SK-N-SH treated with all-trans-retinoic acid at 6 μM for 48 hours (cell line): ENCODE measurements at regions not wholly inside any gene's neighbourhood (a gene's known extent, or its start where the extent isn't known, plus 50 kb on each side); places are given as distances from the start of the nearest gene placed in this dataset.

Source experiments
- ATAC-seq: fragments of 200-7000 bp; cut with Tn5 transposase; 3 replicates; pipeline ENCODE4 v1.9.1; 2020; ENCODE audit warnings: mild to moderate bottlenecking, moderate library complexity
- ARNTL ChIP-seq: fragments of 450-650 bp; formaldehyde crosslinking; IDR thresholded peaks from 2 replicates; pipeline ENCODE4 v1.5.0; 2020; ENCODE audit warnings: low read depth, mild to moderate bottlenecking, moderate library complexity, borderline replicate concordance
- CSDC2 ChIP-seq: fragments of 250-450 bp; sonication (Bioruptor Pico); IDR thresholded peaks from 2 replicates; pipeline ENCODE4 v1.5.0; 2020; ENCODE audit warnings: mild to moderate bottlenecking, moderate library complexity
- CSRNP3 ChIP-seq: fragments of 250-450 bp; sonication (Bioruptor Pico); IDR thresholded peaks from 2 replicates; pipeline ENCODE4 v1.5.1; 2021; ENCODE audit warnings: mild to moderate bottlenecking, moderate library complexity
- ESRRG ChIP-seq: fragments of 250-450 bp; sonication (Bioruptor Pico); IDR thresholded peaks from 2 replicates; pipeline ENCODE4 v1.6.1; 2021; ENCODE audit warnings: mild to moderate bottlenecking
- GLIS3 ChIP-seq: fragments of 250-450 bp; sonication (Bioruptor Pico); IDR thresholded peaks from 2 replicates; pipeline ENCODE4 v1.5.0; 2020; ENCODE audit warnings: mild to moderate bottlenecking, moderate library complexity
- ISL1 ChIP-seq: fragments of 250-450 bp; sonication (Bioruptor Pico); IDR thresholded peaks from 2 replicates; pipeline ENCODE4 v2.1.2; 2022; ENCODE audit warnings: mild to moderate bottlenecking, moderate library complexity
- OSR1 ChIP-seq: fragments of 250-450 bp; sonication (Bioruptor Pico); IDR thresholded peaks from 2 replicates; pipeline ENCODE4 v1.8.0; 2022; ENCODE audit warnings: moderate library complexity, mild to moderate bottlenecking, inconsistent platforms
- PATZ1 ChIP-seq: fragments of 250-450 bp; sonication (Bioruptor Pico); IDR thresholded peaks from 2 replicates; pipeline ENCODE4 v1.8.0; 2020; ENCODE audit warnings: mild to moderate bottlenecking, moderate library complexity, borderline replicate concordance
- PPARA ChIP-seq: fragments of 250-450 bp; sonication (Bioruptor Pico); IDR thresholded peaks from 2 replicates; pipeline ENCODE4 v1.5.0; 2020; ENCODE audit warnings: mild to moderate bottlenecking, borderline replicate concordance
- RARB ChIP-seq: fragments of 250-450 bp; sonication (Bioruptor Pico); IDR thresholded peaks from 2 replicates; pipeline ENCODE4 v1.8.0; 2021; ENCODE audit warnings: mild to moderate bottlenecking, moderate library complexity
- SNAI2 ChIP-seq: fragments of 250-450 bp; sonication (Bioruptor Pico); IDR thresholded peaks from 2 replicates; pipeline ENCODE4 v1.5.0; 2020; ENCODE audit warnings: mild to moderate bottlenecking, moderate library complexity
- TCF4 ChIP-seq: fragments of 250-450 bp; sonication (Bioruptor Pico); IDR thresholded peaks from 2 replicates; pipeline ENCODE4 v1.8.0; 2021; ENCODE audit warnings: mild to moderate bottlenecking, moderate library complexity, borderline replicate concordance
- TOX ChIP-seq: fragments of 250-450 bp; sonication (Bioruptor Pico); IDR thresholded peaks from 2 replicates; pipeline ENCODE4 v1.8.0; 2021; ENCODE audit warnings: mild to moderate bottlenecking, moderate library complexity, borderline replicate concordance
- ZC3H10 ChIP-seq: fragments of 250-450 bp; sonication (Bioruptor Pico); IDR thresholded peaks from 2 replicates; pipeline ENCODE4 v1.5.1; 2021; ENCODE audit warnings: mild to moderate bottlenecking, moderate library complexity
- ZFP3 ChIP-seq: fragments of 250-450 bp; sonication (Bioruptor Pico); IDR thresholded peaks from 2 replicates; pipeline ENCODE4 v1.5.0; 2020; ENCODE audit warnings: mild to moderate bottlenecking, moderate library complexity
- ZNF565 ChIP-seq: fragments of 450-650 bp; formaldehyde crosslinking; conservative IDR thresholded peaks from 2 replicates; pipeline ENCODE4 v1.5.0; 2020; ENCODE audit warnings: low read depth, mild to moderate bottlenecking, moderate library complexity
- ZNF70 ChIP-seq: fragments of 450-650 bp; formaldehyde crosslinking; IDR thresholded peaks from 2 replicates; pipeline ENCODE4 v1.5.0; 2020; ENCODE audit warnings: mild to moderate bottlenecking, moderate library complexity
- ZNF8 ChIP-seq: fragments of 450-650 bp; formaldehyde crosslinking; IDR thresholded peaks from 2 replicates; pipeline ENCODE4 v1.5.0; 2020; ENCODE audit warnings: mild to moderate bottlenecking, moderate library complexity
- TF ChIP-seq, protein P1 (sequence below): fragments of 250-450 bp; sonication (Bioruptor Pico); IDR thresholded peaks from 2 replicates; pipeline ENCODE4 v1.8.0; 2021; ENCODE audit warnings: low read depth, mild to moderate bottlenecking, moderate library complexity, borderline replicate concordance
- TF ChIP-seq, protein P2 (sequence below): fragments of 250-450 bp; sonication (Bioruptor Pico); IDR thresholded peaks from 2 replicates; pipeline ENCODE4 v1.5.0; 2020; ENCODE audit warnings: mild to moderate bottlenecking, moderate library complexity

DNA sequence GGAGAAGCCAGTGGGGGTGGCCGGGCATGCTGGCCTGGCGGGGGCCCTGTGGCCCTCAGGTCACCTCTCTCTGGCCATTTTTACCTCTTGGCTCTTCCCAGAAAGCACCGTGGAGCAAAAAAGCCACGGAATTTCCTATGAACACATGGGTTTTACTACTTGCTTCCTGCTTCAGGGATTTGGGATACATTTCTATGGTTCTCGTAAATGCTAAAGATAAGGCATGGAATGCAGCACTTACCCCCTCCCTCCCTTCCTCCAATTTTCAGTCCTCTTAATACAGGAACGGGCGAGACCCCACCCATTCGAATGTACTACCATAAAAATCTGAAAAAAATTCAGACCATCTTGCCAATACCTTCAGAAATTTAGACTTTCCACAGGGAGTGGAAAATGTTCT, 279.7 kb downstream of the ARHGAP12 start:
- ATAC-seq: no peak
- TF ChIP-seq ZC3H10 (CRISPR knock-in tag): no peak
- TF ChIP-seq SNAI2 (CRISPR knock-in tag): no peak
- no peak for TF ChIP-seq ZFP3 (CRISPR knock-in tag)
- TF ChIP-seq ISL1: no peak
- no peak for TF ChIP-seq CSDC2 (CRISPR knock-in tag)
- TF ChIP-seq ZNF70 (CRISPR knock-in tag): no peak
- no peak for TF ChIP-seq RARB (CRISPR knock-in tag)
- no peak for TF ChIP-seq TOX (CRISPR knock-in tag)
- no peak for TF ChIP-seq ZNF565 (CRISPR knock-in tag)
- TF ChIP-seq, protein P1, sequence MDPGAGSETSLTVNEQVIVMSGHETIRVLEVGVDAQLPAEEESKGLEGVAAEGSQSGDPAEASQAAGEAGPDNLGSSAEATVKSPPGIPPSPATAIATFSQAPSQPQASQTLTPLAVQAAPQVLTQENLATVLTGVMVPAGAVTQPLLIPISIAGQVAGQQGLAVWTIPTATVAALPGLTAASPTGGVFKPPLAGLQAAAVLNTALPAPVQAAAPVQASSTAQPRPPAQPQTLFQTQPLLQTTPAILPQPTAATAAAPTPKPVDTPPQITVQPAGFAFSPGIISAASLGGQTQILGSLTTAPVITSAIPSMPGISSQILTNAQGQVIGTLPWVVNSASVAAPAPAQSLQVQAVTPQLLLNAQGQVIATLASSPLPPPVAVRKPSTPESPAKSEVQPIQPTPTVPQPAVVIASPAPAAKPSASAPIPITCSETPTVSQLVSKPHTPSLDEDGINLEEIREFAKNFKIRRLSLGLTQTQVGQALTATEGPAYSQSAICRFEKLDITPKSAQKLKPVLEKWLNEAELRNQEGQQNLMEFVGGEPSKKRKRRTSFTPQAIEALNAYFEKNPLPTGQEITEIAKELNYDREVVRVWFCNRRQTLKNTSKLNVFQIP: no peak
- TF ChIP-seq TCF4: no peak
- TF ChIP-seq PPARA (CRISPR knock-in tag): no peak
- TF ChIP-seq ARNTL: no peak
- no peak for TF ChIP-seq OSR1 (CRISPR knock-in tag)
- no peak for TF ChIP-seq CSRNP3 (CRISPR knock-in tag)

DNA sequence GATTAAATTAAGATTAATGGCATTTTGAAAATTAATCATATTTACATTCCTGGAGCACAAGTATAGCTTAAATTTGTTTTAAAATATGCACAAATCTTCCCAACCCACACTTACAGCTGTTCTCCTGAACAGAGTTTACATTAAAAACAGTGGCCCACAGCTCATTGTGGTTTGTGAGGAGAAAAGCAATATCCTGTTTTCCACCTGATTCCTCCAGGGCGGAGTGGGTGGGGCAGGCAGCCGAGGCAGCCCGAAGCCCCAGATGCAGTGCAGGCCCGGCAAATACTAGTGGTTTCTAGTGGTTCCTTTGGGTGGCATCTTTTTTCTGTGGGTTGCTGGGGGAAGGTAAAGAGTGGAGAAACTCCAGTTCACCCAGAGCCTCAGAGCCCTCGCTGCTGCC, 280.8 kb downstream of the ARHGAP12 start:
- no peak for ATAC-seq
- TF ChIP-seq PATZ1 (CRISPR knock-in tag): no peak
- TF ChIP-seq CSRNP3 (CRISPR knock-in tag): no peak
- TF ChIP-seq RARB (CRISPR knock-in tag): no peak
- no peak for TF ChIP-seq TOX (CRISPR knock-in tag)
- no peak for TF ChIP-seq ZNF8

DNA sequence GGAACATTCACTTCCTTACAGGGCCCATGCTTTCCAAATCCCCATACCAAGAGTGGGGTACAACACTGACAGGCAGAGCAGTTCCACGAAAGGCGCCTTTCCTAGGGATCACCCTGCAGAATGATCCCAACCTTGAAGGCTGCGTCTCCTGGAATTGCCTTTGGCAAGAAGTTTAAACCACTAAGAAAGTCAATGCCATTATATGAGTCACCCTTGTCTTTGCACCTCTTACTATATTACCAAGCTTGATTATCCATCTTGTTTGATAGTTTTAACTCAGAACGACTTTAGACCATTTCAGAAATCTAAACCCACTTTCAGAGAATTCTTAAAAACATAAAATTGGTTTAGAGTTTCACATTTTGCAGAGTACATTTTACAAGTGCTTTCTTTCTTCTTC, 282.1 kb downstream of the ARHGAP12 start:
- no peak for ATAC-seq
- TF ChIP-seq ARNTL (no peak), PPARA (CRISPR knock-in tag) (no peak)

DNA sequence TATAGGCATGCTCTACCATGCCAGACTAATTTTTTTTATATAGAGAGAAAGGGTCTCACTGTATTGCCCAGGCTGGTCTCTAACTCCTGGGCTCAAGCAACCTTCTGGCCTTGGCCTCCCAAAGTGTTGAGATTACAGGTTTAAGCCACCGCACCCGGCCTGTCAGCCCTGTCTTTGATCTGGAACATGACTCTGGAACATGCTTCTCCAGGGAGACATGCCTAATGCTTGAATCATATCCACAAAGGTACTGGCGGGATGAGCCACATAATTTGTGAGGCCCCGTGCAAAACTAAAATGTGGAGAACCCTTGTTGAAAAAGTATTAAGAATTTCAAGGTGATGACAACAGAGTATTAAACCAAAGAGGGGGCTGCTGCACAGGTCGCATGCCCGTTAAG, 282.8 kb downstream of the ARHGAP12 start:
- no peak for ATAC-seq
- TF ChIP-seq PATZ1 (CRISPR knock-in tag) (no peak), ZNF565 (CRISPR knock-in tag) (no peak), ESRRG (no peak), GLIS3 (no peak), RARB (CRISPR knock-in tag) (no peak), CSRNP3 (CRISPR knock-in tag) (no peak), TCF4 (no peak), ZNF8 (no peak), SNAI2 (CRISPR knock-in tag) (no peak), ARNTL (no peak), CSDC2 (CRISPR knock-in tag) (no peak)
- TF ChIP-seq, protein P2, sequence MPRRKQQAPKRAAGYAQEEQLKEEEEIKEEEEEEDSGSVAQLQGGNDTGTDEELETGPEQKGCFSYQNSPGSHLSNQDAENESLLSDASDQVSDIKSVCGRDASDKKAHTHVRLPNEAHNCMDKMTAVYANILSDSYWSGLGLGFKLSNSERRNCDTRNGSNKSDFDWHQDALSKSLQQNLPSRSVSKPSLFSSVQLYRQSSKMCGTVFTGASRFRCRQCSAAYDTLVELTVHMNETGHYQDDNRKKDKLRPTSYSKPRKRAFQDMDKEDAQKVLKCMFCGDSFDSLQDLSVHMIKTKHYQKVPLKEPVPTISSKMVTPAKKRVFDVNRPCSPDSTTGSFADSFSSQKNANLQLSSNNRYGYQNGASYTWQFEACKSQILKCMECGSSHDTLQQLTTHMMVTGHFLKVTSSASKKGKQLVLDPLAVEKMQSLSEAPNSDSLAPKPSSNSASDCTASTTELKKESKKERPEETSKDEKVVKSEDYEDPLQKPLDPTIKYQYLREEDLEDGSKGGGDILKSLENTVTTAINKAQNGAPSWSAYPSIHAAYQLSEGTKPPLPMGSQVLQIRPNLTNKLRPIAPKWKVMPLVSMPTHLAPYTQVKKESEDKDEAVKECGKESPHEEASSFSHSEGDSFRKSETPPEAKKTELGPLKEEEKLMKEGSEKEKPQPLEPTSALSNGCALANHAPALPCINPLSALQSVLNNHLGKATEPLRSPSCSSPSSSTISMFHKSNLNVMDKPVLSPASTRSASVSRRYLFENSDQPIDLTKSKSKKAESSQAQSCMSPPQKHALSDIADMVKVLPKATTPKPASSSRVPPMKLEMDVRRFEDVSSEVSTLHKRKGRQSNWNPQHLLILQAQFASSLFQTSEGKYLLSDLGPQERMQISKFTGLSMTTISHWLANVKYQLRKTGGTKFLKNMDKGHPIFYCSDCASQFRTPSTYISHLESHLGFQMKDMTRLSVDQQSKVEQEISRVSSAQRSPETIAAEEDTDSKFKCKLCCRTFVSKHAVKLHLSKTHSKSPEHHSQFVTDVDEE (CRISPR knock-in tag): no peak
